ENCODE measurements at regions not wholly inside any gene's neighbourhood (a gene's known extent, or its start where the extent isn't known, plus 50 kb on each side); places are given as distances from the start of the nearest gene placed in this dataset.

- TF ChIP-seq EP300 (IDR thresholded peaks at IDR 0.05; ENCODE audit: low read depth) (no peak), POLR2A (IDR thresholded peaks at IDR 0.05) (no peak), CTCF (IDR thresholded peaks at IDR 0.05) (no peak)
Observed at GRCh38 chr3:76035117-76035516, 249.8 kb upstream of the ZNF717 start.

Measured in transverse colon (tissue), 3 donors.